ENCODE measurements at regions not wholly inside any gene's neighbourhood (a gene's known extent, or its start where the extent isn't known, plus 50 kb on each side); places are given as distances from the start of the nearest gene placed in this dataset.

DNA sequence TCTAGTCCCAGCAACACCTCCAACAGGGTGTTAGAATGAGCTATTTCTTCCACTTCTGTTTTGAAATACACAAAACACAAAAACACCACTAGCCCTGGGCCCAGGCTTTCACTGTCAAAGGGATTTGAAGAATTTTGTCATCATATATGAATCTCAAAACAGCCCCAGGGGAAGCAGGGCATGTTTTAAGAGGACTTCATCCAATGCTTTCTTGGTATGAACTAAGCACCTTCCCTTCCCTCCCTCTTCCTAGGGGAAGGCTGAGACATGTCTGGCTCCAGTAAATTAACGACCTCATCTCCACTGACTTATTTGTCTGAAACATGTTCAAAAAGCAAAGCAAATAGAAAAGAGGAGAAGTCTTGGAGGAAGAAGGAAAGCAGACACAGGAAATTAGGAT is 75.7 kb upstream of the INCENP start:
- Histone ChIP-seq H3K4me1 (ENCODE audit: control insufficient read depth in 2 of 2, insufficient read depth in 2 of 2, low read length in 2 of 2) (peaks cover 9 to 11% of the 10 kb centered on the region in 2 donors), H3K27ac (ENCODE audit: low read length in 2 of 2) (no peak overlapping the region), H3K9me3 (ENCODE audit: control extremely low read depth in 1 of 3, control insufficient read depth in 2 of 3, insufficient read depth in 1 of 3, low read length in 2 of 3) (no peaks in the 10 kb centered on the region), H4K20me1 (ENCODE audit: control insufficient read depth, insufficient read depth, low read length, poor library complexity, severe bottlenecking) (no peaks in the 10 kb centered on the region), H3K79me2 (ENCODE audit: control insufficient read depth, insufficient read depth, low read length) (no peaks in the 10 kb centered on the region), H3K4me3 (ENCODE audit: control extremely low read depth in 1 of 5, extremely low read depth in 1 of 5, insufficient read depth in 1 of 5, low read depth in 2 of 5, low read length in 4 of 5) (no peak overlapping the region), H2AFZ (ENCODE audit: insufficient read depth, low read depth, low read length, poor library complexity, severe bottlenecking) (no peak overlapping the region), H3K27me3 (replicated peaks in 1 of 4; ENCODE audit: control extremely low read depth in 1 of 4, control insufficient read depth in 3 of 4, insufficient read depth in 4 of 4, low read length in 3 of 4) (peaks cover 0 to 4% (median 2%) of the 10 kb centered on the region in 4 experiments), H3K36me3 (replicated peaks in 1 of 2; ENCODE audit: control extremely low read depth in 1 of 2, control insufficient read depth in 1 of 2, extremely low read depth in 1 of 2, insufficient read depth in 2 of 2, low read length in 1 of 2) (no peaks in the 10 kb centered on the region), H3K9ac (ENCODE audit: low read length) (no peak overlapping the region), H3K4me2 (replicated peaks; ENCODE audit: low read depth, low read length, poor library complexity, severe bottlenecking) (no peak overlapping the region)
- Mint-ChIP-seq H3K4me3 (no peak overlapping the region), H3K27ac (no peak overlapping the region), H3K27me3 (peaks cover 26% of the 10 kb centered on the region), H3K9me3 (ENCODE audit: insufficient read depth) (no peaks in the 10 kb centered on the region), H3K4me1 (peaks cover 11% of the 10 kb centered on the region)
- ChIA-PET CTCF (interaction anchor here (0.7 to 1.5 kb wide), 2 partner anchors 100 to 655 kb away, joined by 3 to 4 read pairs; no protein-coding TSS in a partner anchor), POLR2A (interaction anchor here (0.7 kb wide), 1 partner anchor 74 kb away, joined by 5 read pairs; no protein-coding TSS in a partner anchor)
- WGBS (ENCODE audit: insufficient coverage): no CpG with 5 or more reads among the region's 1 CpG
- ATAC-seq (ENCODE audit: low read depth): no peak
- intact Hi-C loops (cut with micrococcal nuclease): no loop called here
- no peak for TF ChIP-seq EZH2 (IDR thresholded peaks at IDR 0.05; ENCODE audit: borderline replicate concordance, insufficient read depth, low read depth, low read length, poor library complexity, severe bottlenecking)
- TF ChIP-seq, protein P1, sequence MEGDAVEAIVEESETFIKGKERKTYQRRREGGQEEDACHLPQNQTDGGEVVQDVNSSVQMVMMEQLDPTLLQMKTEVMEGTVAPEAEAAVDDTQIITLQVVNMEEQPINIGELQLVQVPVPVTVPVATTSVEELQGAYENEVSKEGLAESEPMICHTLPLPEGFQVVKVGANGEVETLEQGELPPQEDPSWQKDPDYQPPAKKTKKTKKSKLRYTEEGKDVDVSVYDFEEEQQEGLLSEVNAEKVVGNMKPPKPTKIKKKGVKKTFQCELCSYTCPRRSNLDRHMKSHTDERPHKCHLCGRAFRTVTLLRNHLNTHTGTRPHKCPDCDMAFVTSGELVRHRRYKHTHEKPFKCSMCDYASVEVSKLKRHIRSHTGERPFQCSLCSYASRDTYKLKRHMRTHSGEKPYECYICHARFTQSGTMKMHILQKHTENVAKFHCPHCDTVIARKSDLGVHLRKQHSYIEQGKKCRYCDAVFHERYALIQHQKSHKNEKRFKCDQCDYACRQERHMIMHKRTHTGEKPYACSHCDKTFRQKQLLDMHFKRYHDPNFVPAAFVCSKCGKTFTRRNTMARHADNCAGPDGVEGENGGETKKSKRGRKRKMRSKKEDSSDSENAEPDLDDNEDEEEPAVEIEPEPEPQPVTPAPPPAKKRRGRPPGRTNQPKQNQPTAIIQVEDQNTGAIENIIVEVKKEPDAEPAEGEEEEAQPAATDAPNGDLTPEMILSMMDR (IDR thresholded peaks at IDR 0.05): no peak
- no peak for DNase-seq

DNA sequence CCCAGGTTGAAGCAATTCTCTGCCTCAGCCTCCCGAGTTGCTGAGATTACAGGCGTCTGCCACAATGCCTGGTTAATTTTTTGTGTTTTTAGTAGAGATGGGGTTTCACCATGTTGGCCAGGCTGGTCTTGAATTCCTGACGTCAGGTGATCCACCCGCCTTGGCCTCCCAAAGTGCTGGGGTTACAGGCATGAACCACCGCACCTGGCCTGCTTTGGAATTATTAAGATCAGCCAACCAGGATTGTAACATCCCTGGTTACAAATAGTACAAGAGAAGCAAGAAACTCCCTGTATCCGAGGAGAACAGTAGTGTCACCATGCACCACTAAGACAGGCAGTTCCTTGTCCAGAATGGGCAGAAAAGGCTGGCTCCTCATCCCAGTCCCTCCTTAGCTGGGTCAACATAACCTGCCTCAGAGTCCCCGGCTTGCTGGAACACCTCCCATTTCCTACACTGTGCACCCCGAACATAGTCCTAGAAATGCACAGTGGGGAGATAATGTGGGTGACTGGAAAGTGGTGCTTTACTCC is 77.2 kb upstream of the INCENP start:
- Mint-ChIP-seq H3K27me3 (peaks cover 20% of the 10 kb centered on the region), H3K27ac (no peak overlapping the region), H3K4me1 (peaks cover 24% of the 10 kb centered on the region), H3K9me3 (ENCODE audit: insufficient read depth) (no peaks in the 10 kb centered on the region), H3K4me3 (no peak overlapping the region)
- H3K4me1 ChIP-seq (ENCODE audit: control insufficient read depth in 2 of 2, insufficient read depth in 2 of 2, low read length in 2 of 2): peaks cover 22 to 26% of the 10 kb centered on the region in 2 donors
- H3K27ac ChIP-seq (ENCODE audit: low read length in 2 of 2): no peak overlapping the region
- H3K4me3 ChIP-seq (ENCODE audit: control extremely low read depth in 1 of 5, extremely low read depth in 1 of 5, insufficient read depth in 1 of 5, low read depth in 2 of 5, low read length in 4 of 5): no peak overlapping the region
- no peaks in the 10 kb centered on the region for H4K20me1 ChIP-seq (ENCODE audit: control insufficient read depth, insufficient read depth, low read length, poor library complexity, severe bottlenecking)
- H3K79me2 ChIP-seq (ENCODE audit: control insufficient read depth, insufficient read depth, low read length): no peaks in the 10 kb centered on the region
- DNase-seq (no peak), ATAC-seq (ENCODE audit: low read depth) (no peak)
- H3K27me3 ChIP-seq (replicated peaks in 1 of 4; ENCODE audit: control extremely low read depth in 1 of 4, control insufficient read depth in 3 of 4, insufficient read depth in 4 of 4, low read length in 3 of 4): peaks cover 0 to 4% (median 2%) of the 10 kb centered on the region in 4 experiments
- H3K4me2 ChIP-seq (replicated peaks; ENCODE audit: low read depth, low read length, poor library complexity, severe bottlenecking): no peak overlapping the region
- no peaks in the 10 kb centered on the region for H3K9me3 ChIP-seq (ENCODE audit: control extremely low read depth in 1 of 3, control insufficient read depth in 2 of 3, insufficient read depth in 1 of 3, low read length in 2 of 3)
- POLR2A ChIA-PET: no interaction called here
- no peak overlapping the region for H3K9ac ChIP-seq (ENCODE audit: low read length)
- no peaks in the 10 kb centered on the region for H3K36me3 ChIP-seq (replicated peaks in 1 of 2; ENCODE audit: control extremely low read depth in 1 of 2, control insufficient read depth in 1 of 2, extremely low read depth in 1 of 2, insufficient read depth in 2 of 2, low read length in 1 of 2)
- no peak overlapping the region for H2AFZ ChIP-seq (ENCODE audit: insufficient read depth, low read depth, low read length, poor library complexity, severe bottlenecking)
- no peak for TF ChIP-seq EZH2 (IDR thresholded peaks at IDR 0.05; ENCODE audit: borderline replicate concordance, insufficient read depth, low read depth, low read length, poor library complexity, severe bottlenecking)
- TF ChIP-seq, protein P1 (IDR thresholded peaks at IDR 0.05): no peak
- intact Hi-C loops (cut with micrococcal nuclease): no loop called here
- 100% methylated on average over 5 of the region's 8 CpGs for whole genome bisulfite sequencing (ENCODE audit: insufficient coverage)
- CTCF ChIA-PET: interaction anchor here (1.5 kb wide), 2 partner anchors 35 to 99 kb away, joined by 3 to 5 read pairs; no protein-coding TSS in a partner anchor

All from B cell (primary cell).